Osteoblast (primary cell): ENCODE measurements at regions not wholly inside any gene's neighbourhood (a gene's known extent, or its start where the extent isn't known, plus 50 kb on each side); places are given as distances from the start of the nearest gene placed in this dataset.

Experiments
- DNase-seq: peaks from one replicate; pipeline ENCODE4 v3.0.0; 2011; ENCODE audit warnings: low spot score, mixed read lengths; ENCODE audit not compliant: insufficient read length; ENCODE audit errors: missing footprints
- H2AFZ ChIP-seq: 2 replicates; pipeline ENCODE4 v1.6.0; 2011; ENCODE audit warnings: mild to moderate bottlenecking, low read length
- H3K27ac ChIP-seq: 2 replicates; pipeline ENCODE4 v1.5.1; 2011; ENCODE audit warnings: mild to moderate bottlenecking, low read depth, low read length, moderate library complexity
- H3K27me3 ChIP-seq: 2 replicates; pipeline ENCODE4 v1.6.0; 2012; ENCODE audit warnings: mild to moderate bottlenecking, control low read depth, inconsistent platforms, low read length, moderate library complexity; ENCODE audit not compliant: insufficient read depth
- H3K36me3 ChIP-seq: 2 replicates; pipeline ENCODE4 v1.5.1; 2011; ENCODE audit warnings: mild to moderate bottlenecking, low read length, control low read depth, moderate library complexity; ENCODE audit not compliant: insufficient read depth
- H3K4me1 ChIP-seq: 2 replicates; pipeline ENCODE4 v1.5.1; 2011; ENCODE audit warnings: mild to moderate bottlenecking, low read length, control low read depth, moderate library complexity; ENCODE audit not compliant: insufficient read depth
- H3K4me2 ChIP-seq: 2 replicates; pipeline ENCODE4 v1.6.0; 2011; ENCODE audit warnings: mild to moderate bottlenecking, low read length; ENCODE audit not compliant: insufficient read depth
- H3K4me3 ChIP-seq: fragments of 200-600 bp; sonication (generic); 3 replicates; pipeline ENCODE4 v1.5.1; 2012; ENCODE audit warnings: mild to moderate bottlenecking, low read length, inconsistent platforms; ENCODE audit not compliant: insufficient read depth
- H3K79me2 ChIP-seq: 2 replicates; pipeline ENCODE4 v1.6.0; 2012; ENCODE audit warnings: mild to moderate bottlenecking, low read length, control low read depth, inconsistent platforms; ENCODE audit not compliant: insufficient read depth
- H3K9me3 ChIP-seq: 2 replicates; pipeline ENCODE4 v1.5.1; 2011; ENCODE audit warnings: low read depth, low read length, control low read depth
- H4K20me1 ChIP-seq: 2 replicates; pipeline ENCODE4 v1.6.0; 2012; ENCODE audit warnings: mild to moderate bottlenecking, low read length, control low read depth; ENCODE audit not compliant: insufficient read depth
- CTCF ChIP-seq: IDR thresholded peaks from 2 replicates; pipeline ENCODE4 v1.5.1; 2011; ENCODE audit warnings: mild to moderate bottlenecking, low read depth, low read length, moderate library complexity; ENCODE audit errors: extremely low read depth

GRCh38 chr3:187930021-187930420 lies 184.8 kb upstream of the BCL6 start:
- no peaks in the 10 kb centered on the region for H3K9me3 ChIP-seq
- no peaks in the 10 kb centered on the region for H4K20me1 ChIP-seq
- H3K27me3 ChIP-seq: no peaks in the 10 kb centered on the region
- H3K36me3 ChIP-seq: no peaks in the 10 kb centered on the region
- H3K4me2 ChIP-seq: no peak overlapping the region
- no peak overlapping the region for H2AFZ ChIP-seq
- H3K4me1 ChIP-seq: peaks cover 2% of the 10 kb centered on the region
- no peak for DNase-seq
- H3K79me2 ChIP-seq: no peaks in the 10 kb centered on the region
- H3K27ac ChIP-seq: no peak overlapping the region
- no peak overlapping the region for H3K4me3 ChIP-seq
- TF ChIP-seq CTCF: no peak

- DNase-seq: no peak
- Histone ChIP-seq H3K4me3 (no peak overlapping the region), H4K20me1 (no peaks in the 10 kb centered on the region), H3K36me3 (no peaks in the 10 kb centered on the region), H3K79me2 (no peaks in the 10 kb centered on the region), H2AFZ (no peak overlapping the region), H3K4me2 (no peak overlapping the region), H3K27ac (no peak overlapping the region), H3K4me1 (peaks cover 2% of the 10 kb centered on the region), H3K27me3 (no peaks in the 10 kb centered on the region), H3K9me3 (no peaks in the 10 kb centered on the region)
- no peak for TF ChIP-seq CTCF
These were observed 185.8 kb upstream of the BCL6 start for GRCh38 chr3:187931101-187931500.

- Histone ChIP-seq H4K20me1 (no peaks in the 10 kb centered on the region), H3K27me3 (no peaks in the 10 kb centered on the region), H3K79me2 (no peaks in the 10 kb centered on the region), H3K4me1 (peaks cover 2% of the 10 kb centered on the region), H3K9me3 (no peaks in the 10 kb centered on the region), H2AFZ (no peak overlapping the region), H3K27ac (no peak overlapping the region), H3K4me3 (no peak overlapping the region), H3K4me2 (no peak overlapping the region), H3K36me3 (no peaks in the 10 kb centered on the region)
- no peak for DNase-seq
- no peak for TF ChIP-seq CTCF
These were observed 186.6 kb upstream of the BCL6 start for GRCh38 chr3:187931770-187932278.

- no peaks in the 10 kb centered on the region for H3K27me3 ChIP-seq
- H4K20me1 ChIP-seq: no peaks in the 10 kb centered on the region
- H3K4me1 ChIP-seq: peaks cover 2% of the 10 kb centered on the region
- DNase-seq: no peak
- H2AFZ ChIP-seq: no peak overlapping the region
- H3K79me2 ChIP-seq: no peaks in the 10 kb centered on the region
- H3K27ac ChIP-seq: no peak overlapping the region
- no peak for TF ChIP-seq CTCF
- H3K4me2 ChIP-seq: no peak overlapping the region
- no peaks in the 10 kb centered on the region for H3K9me3 ChIP-seq
- H3K36me3 ChIP-seq: no peaks in the 10 kb centered on the region
- no peak overlapping the region for H3K4me3 ChIP-seq
These were observed 187.3 kb upstream of the BCL6 start for GRCh38 chr3:187932530-187932929.
